ENCODE measurements at regions not wholly inside any gene's neighbourhood (a gene's known extent, or its start where the extent isn't known, plus 50 kb on each side); places are given as distances from the start of the nearest gene placed in this dataset.

- no peak for TF ChIP-seq CTCF (conservative IDR thresholded peaks at IDR 0.05)
- TF ChIP-seq ZFX (IDR thresholded peaks at IDR 0.05), result no peak
Observed at GRCh38 chr2:207227749-207228145, 62.0 kb upstream of the KLF7 start.

All from C4-2B (cell line).